Mesendoderm (in vitro differentiated cells): ENCODE measurements at regions not wholly inside any gene's neighbourhood (a gene's known extent, or its start where the extent isn't known, plus 50 kb on each side); places are given as distances from the start of the nearest gene placed in this dataset.

Source experiments
- DNase-seq: peaks from one replicate; pipeline ENCODE4 v3.0.0; 2013
- H2AK5ac ChIP-seq: 2 replicates; pipeline ENCODE4 v1.6.1; 2013; ENCODE audit warnings: low read length, inconsistent platforms
- H2BK120ac ChIP-seq: 2 replicates; pipeline ENCODE4 v1.6.1; 2013; ENCODE audit warnings: low read depth, mild to moderate bottlenecking, low read length, moderate library complexity, mixed read lengths
- H2BK15ac ChIP-seq: replicated peaks from 2 replicates; pipeline ENCODE4 v1.6.1; 2013; ENCODE audit warnings: low read depth, mild to moderate bottlenecking, moderate library complexity
- H2BK5ac ChIP-seq: 2 replicates; pipeline ENCODE4 v1.6.1; 2013; ENCODE audit warnings: low read length, inconsistent platforms
- H3K18ac ChIP-seq: 2 replicates; pipeline ENCODE4 v1.6.1; 2013; ENCODE audit warnings: mild to moderate bottlenecking, low read length, mixed read lengths
- H3K23ac ChIP-seq: one replicate; pipeline ENCODE4 v1.6.1; 2013; ENCODE audit warnings: low read length
- H3K27ac ChIP-seq: 2 replicates; pipeline ENCODE4 v1.5.1; 2013; ENCODE audit warnings: low read depth, mild to moderate bottlenecking, inconsistent platforms, low read length, moderate library complexity
- H3K27me3 ChIP-seq: 2 replicates; pipeline ENCODE4 v1.6.1; 2013; ENCODE audit warnings: low read length, control low read depth, mild to moderate bottlenecking, inconsistent platforms; ENCODE audit not compliant: insufficient read depth, poor library complexity
- H3K36me3 ChIP-seq: 2 replicates; pipeline ENCODE4 v1.6.1; 2013; ENCODE audit warnings: low read length, inconsistent platforms; ENCODE audit not compliant: control insufficient read depth, insufficient read depth
- H3K4ac ChIP-seq: one replicate; pipeline ENCODE4 v1.6.1; 2013; ENCODE audit warnings: low read depth, mild to moderate bottlenecking, low read length, moderate library complexity
- H3K4me1 ChIP-seq: 2 replicates; pipeline ENCODE4 v1.6.1; 2013; ENCODE audit warnings: low read depth, low read length, inconsistent platforms; ENCODE audit not compliant: control insufficient read depth
- H3K4me2 ChIP-seq: 2 replicates; pipeline ENCODE4 v1.6.1; 2013; ENCODE audit warnings: low read length
- H3K4me3 ChIP-seq: 2 replicates; pipeline ENCODE4 v1.5.1; 2013; ENCODE audit warnings: mild to moderate bottlenecking, low read length
- H3K56ac ChIP-seq: one replicate; pipeline ENCODE4 v1.6.1; 2013; ENCODE audit warnings: low read length
- H3K79me1 ChIP-seq: 2 replicates; pipeline ENCODE4 v1.6.1; 2013; ENCODE audit warnings: low read length, inconsistent platforms
- H3K79me2 ChIP-seq: 2 replicates; pipeline ENCODE4 v1.6.1; 2013; ENCODE audit warnings: mild to moderate bottlenecking, low read length; ENCODE audit not compliant: control insufficient read depth, insufficient read depth
- H3K9ac ChIP-seq: 2 replicates; pipeline ENCODE4 v1.6.1; 2013; ENCODE audit warnings: low read length, inconsistent platforms
- H4K5ac ChIP-seq: one replicate; pipeline ENCODE4 v1.6.1; 2013; ENCODE audit warnings: low read length
- H4K8ac ChIP-seq: one replicate; pipeline ENCODE4 v1.6.1; 2013; ENCODE audit warnings: low read depth, mild to moderate bottlenecking, control low read depth, low read length, moderate library complexity
- WGBS: extraction: QIAGEN DNeasy Blood & Tissue Kit; methylation state at CpG from one replicate; pipeline ENCODE4 v1.1.7; 2013; ENCODE audit warnings: low lambda C conversion rate, missing lambda C conversion rate; ENCODE audit not compliant: insufficient coverage; ENCODE audit errors: extremely low coverage; 5-methylcytosine and 5-hydroxymethylcytosine counted together

- H2AK5ac ChIP-seq, result no peak overlapping the region
- no peaks in the 10 kb centered on the region for H3K4me1 ChIP-seq
- H4K5ac ChIP-seq, result no peak overlapping the region
- H3K27ac ChIP-seq, result no peak overlapping the region
- H2BK5ac ChIP-seq, result no peak overlapping the region
- DNase-seq, result no peak
- H3K36me3 ChIP-seq, result no peaks in the 10 kb centered on the region
- H3K56ac ChIP-seq, result no peak overlapping the region
- H3K79me1 ChIP-seq, result no peaks in the 10 kb centered on the region
- WGBS, result no CpG with 5 or more reads among the region's 6 CpGs
- H3K18ac ChIP-seq, result no peak overlapping the region
- no peak overlapping the region for H2BK120ac ChIP-seq
- no peak overlapping the region for H3K4me3 ChIP-seq
- H3K27me3 ChIP-seq, result no peaks in the 10 kb centered on the region
- no peak overlapping the region for H3K9ac ChIP-seq
- no peaks in the 10 kb centered on the region for H3K79me2 ChIP-seq
- no peak overlapping the region for H2BK15ac ChIP-seq
- H3K4me2 ChIP-seq, result no peak overlapping the region
- H3K23ac ChIP-seq, result no peak overlapping the region
- no peak overlapping the region for H4K8ac ChIP-seq
- H3K4ac ChIP-seq, result no peak overlapping the region
These were observed 296.1 kb upstream of the SEMA3A start for GRCh38 chr7:84490661-84491060.

- Histone ChIP-seq H2BK120ac (no peak overlapping the region), H3K79me1 (no peaks in the 10 kb centered on the region), H3K36me3 (no peaks in the 10 kb centered on the region), H4K8ac (no peak overlapping the region), H3K4me3 (no peak overlapping the region), H2AK5ac (no peak overlapping the region), H4K5ac (no peak overlapping the region), H3K4me2 (no peak overlapping the region), H3K27me3 (no peaks in the 10 kb centered on the region), H2BK15ac (no peak overlapping the region), H3K23ac (no peak overlapping the region), H3K56ac (no peak overlapping the region), H3K4me1 (no peaks in the 10 kb centered on the region), H3K18ac (no peak overlapping the region), H3K27ac (no peak overlapping the region), H3K79me2 (no peaks in the 10 kb centered on the region), H3K9ac (no peak overlapping the region), H2BK5ac (no peak overlapping the region), H3K4ac (no peak overlapping the region)
- no peak for DNase-seq
- no CpG with 5 or more reads among the region's 3 CpGs for WGBS
These were observed 290.0 kb upstream of the SEMA3A start for GRCh38 chr7:84484502-84485079.

DNA sequence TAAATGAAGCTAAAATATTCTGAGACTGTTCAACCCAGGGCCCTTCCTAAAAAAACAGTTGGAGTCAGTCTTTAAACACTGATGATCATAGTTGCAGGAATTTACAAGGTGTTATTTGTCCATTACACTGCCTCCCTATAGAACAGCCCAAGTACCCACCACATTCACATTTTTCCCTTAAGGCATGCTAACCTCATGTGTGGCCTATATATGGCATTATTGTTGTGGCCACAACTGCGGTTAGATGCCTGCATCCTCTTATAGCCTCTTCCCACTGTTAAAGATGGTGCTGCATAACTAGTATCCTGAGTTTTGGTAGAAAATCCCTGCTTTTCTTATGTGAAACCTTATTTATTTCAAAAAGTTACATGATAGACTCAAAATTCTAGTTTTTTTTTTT, 287.9 kb upstream of the SEMA3A start:
- Histone ChIP-seq H3K36me3 (no peaks in the 10 kb centered on the region), H3K27ac (no peak overlapping the region), H3K4ac (no peak overlapping the region), H3K4me3 (no peak overlapping the region), H3K18ac (no peak overlapping the region), H3K4me2 (no peak overlapping the region), H3K27me3 (no peaks in the 10 kb centered on the region), H2AK5ac (no peak overlapping the region), H4K5ac (no peak overlapping the region), H3K79me1 (no peaks in the 10 kb centered on the region), H3K9ac (no peak overlapping the region), H2BK5ac (no peak overlapping the region), H2BK15ac (no peak overlapping the region), H2BK120ac (no peak overlapping the region), H4K8ac (no peak overlapping the region), H3K56ac (no peak overlapping the region), H3K23ac (no peak overlapping the region), H3K79me2 (no peaks in the 10 kb centered on the region), H3K4me1 (no peaks in the 10 kb centered on the region)
- no CpG with 5 or more reads among the region's 1 CpG for WGBS
- no peak for DNase-seq

GRCh38 chr7:84479059-84479458, 284.5 kb upstream of the SEMA3A start:
- Histone ChIP-seq H3K4me3 (no peak overlapping the region), H3K18ac (no peak overlapping the region)
- WGBS, result no CpG with 5 or more reads among the region's 1 CpG

GRCh38 chr7:84477786-84478478, 283.3 kb upstream of the SEMA3A start:
- Histone ChIP-seq H2BK120ac (no peak overlapping the region), H3K4me1 (no peaks in the 10 kb centered on the region), H3K4me2 (no peak overlapping the region), H3K27me3 (no peaks in the 10 kb centered on the region), H3K9ac (no peak overlapping the region), H3K79me1 (no peaks in the 10 kb centered on the region), H4K5ac (no peak overlapping the region), H3K79me2 (no peaks in the 10 kb centered on the region), H3K27ac (no peak overlapping the region), H3K4me3 (no peak overlapping the region), H4K8ac (no peak overlapping the region), H3K36me3 (no peaks in the 10 kb centered on the region), H3K56ac (no peak overlapping the region), H3K23ac (no peak overlapping the region), H3K4ac (no peak overlapping the region), H3K18ac (peak overlapping the region; percentile 68), H2BK5ac (no peak overlapping the region), H2BK15ac (no peak overlapping the region), H2AK5ac (no peak overlapping the region)
- peak; percentile 94 for DNase-seq
- no CpG with 5 or more reads among the region's 4 CpGs for WGBS

More at GRCh38 chr7:84479059-84479458, 284.5 kb upstream of the SEMA3A start:
- Histone ChIP-seq H3K4me1 (no peaks in the 10 kb centered on the region), H3K27me3 (no peaks in the 10 kb centered on the region), H4K5ac (no peak overlapping the region), H4K8ac (no peak overlapping the region), H2BK120ac (no peak overlapping the region), H3K27ac (no peak overlapping the region), H3K9ac (no peak overlapping the region), H3K4ac (no peak overlapping the region), H2BK5ac (no peak overlapping the region), H3K79me1 (no peaks in the 10 kb centered on the region), H2BK15ac (no peak overlapping the region), H3K36me3 (no peaks in the 10 kb centered on the region), H3K56ac (no peak overlapping the region), H3K4me2 (no peak overlapping the region), H3K79me2 (no peaks in the 10 kb centered on the region), H2AK5ac (no peak overlapping the region), H3K23ac (no peak overlapping the region)
- DNase-seq, result peak; percentile 16

- Histone ChIP-seq H3K18ac (no peak overlapping the region), H3K79me1 (no peaks in the 10 kb centered on the region), H2BK5ac (no peak overlapping the region), H3K79me2 (no peaks in the 10 kb centered on the region), H4K5ac (no peak overlapping the region), H3K56ac (no peak overlapping the region), H2BK120ac (no peak overlapping the region), H3K4ac (no peak overlapping the region), H3K36me3 (no peaks in the 10 kb centered on the region), H2BK15ac (no peak overlapping the region), H3K9ac (no peak overlapping the region), H4K8ac (no peak overlapping the region), H3K4me3 (no peak overlapping the region), H3K4me1 (no peaks in the 10 kb centered on the region), H3K27me3 (no peaks in the 10 kb centered on the region), H3K23ac (no peak overlapping the region), H2AK5ac (no peak overlapping the region), H3K27ac (no peak overlapping the region), H3K4me2 (no peak overlapping the region)
- DNase-seq, result no peak
- no CpG with 5 or more reads among the region's 1 CpG for WGBS
These were observed 279.8 kb upstream of the SEMA3A start for GRCh38 chr7:84474436-84474835.
